HCT116 (cell line): ENCODE measurements at regions not wholly inside any gene's neighbourhood (a gene's known extent, or its start where the extent isn't known, plus 50 kb on each side); places are given as distances from the start of the nearest gene placed in this dataset.

Experiments
- ATAC-seq: fragments of 200-7000 bp; cut with Tn5 transposase; 2 replicates; pipeline ENCODE4 v1.9.1; 2020; ENCODE audit warnings: mild to moderate bottlenecking, moderate library complexity
- BruUV-seq: library from RNA; stranded (reverse); fragments of 400-500 nt; replicated peaks from 2 replicates; lab custom pipeline; 2021; lab: Mats Ljungman, UMichigan
- CTCF ChIA-PET: fragments of 300-600 bp; sonication (Branson Sonifier 250); formaldehyde crosslinking; loops from one replicate; lab custom pipeline; 2021; ENCODE audit warnings: antibody characterized with exemption; lab: Charles Lee
- POLR2A ChIA-PET: fragments of 300-600, 350-600 bp; sonication (Branson Sonifier 250); formaldehyde crosslinking; loops from one replicate; lab custom pipeline; 2021; ENCODE audit warnings: antibody characterized with exemption; lab: Charles Lee
- RAD21 ChIA-PET, 2 experiments: fragments of 300-600 bp; sonication (Branson Sonifier 250); formaldehyde crosslinking; loops; one replicate each; lab custom pipeline; 2023; ENCODE audit warnings: low total read pairs in 2 of 2; ENCODE audit not compliant: uncharacterized antibody in 2 of 2, unreplicated experiment in 2 of 2, low non-redundant PET in 1 of 2; lab: Charles Lee
- DNase-seq: peaks from one replicate; pipeline ENCODE4 v3.0.0-alpha.2; 2010; ENCODE audit warnings: low read depth, low spot score
- H2AFZ ChIP-seq: fragments of 200-600 bp; shearing (Covaris generic), sonication (generic); 2 replicates; pipeline ENCODE4 v1.6.1; 2017; ENCODE audit warnings: low read depth, mixed run types, mixed read lengths, antibody characterized with exemption, low read length; ENCODE audit not compliant: poor library complexity, severe bottlenecking
- H3K27ac ChIP-seq: 2 replicates; pipeline ENCODE4 v1.5.1; 2012; ENCODE audit warnings: low read depth, low read length
- H3K27me3 ChIP-seq: fragments of 200-600 bp; sonication (generic); 2 replicates; pipeline ENCODE4 v1.6.1; 2016; ENCODE audit warnings: mixed run types, low read length, mixed read lengths; ENCODE audit not compliant: insufficient read depth
- H3K36me3 ChIP-seq, 2 experiments: fragments of 200-500 bp in 1 of 2; fragments of 200-600 bp in 1 of 2; sonication (Bioruptor generic) in 1 of 2; sonication (generic) in 1 of 2; 2 replicates each; pipeline versions ENCODE4 v1.5.1 to v1.6.1; 2014 to 2016; ENCODE audit warnings: low read length in 2 of 2, inconsistent platforms in 1 of 2, mixed read lengths in 1 of 2, mixed run types in 1 of 2; ENCODE audit not compliant: insufficient read depth in 2 of 2, control insufficient read depth in 1 of 2
- H3K4me1 ChIP-seq, 2 experiments: fragments of 200-600 bp in 1 of 2; sonication (generic) in 1 of 2; 2 replicates each; pipeline versions ENCODE4 v1.5.1 to v1.6.1; 2012 to 2017; ENCODE audit warnings: low read length in 2 of 2, inconsistent platforms in 1 of 2, mild to moderate bottlenecking in 1 of 2, mixed read lengths in 1 of 2, mixed run types in 1 of 2, moderate library complexity in 1 of 2; ENCODE audit not compliant: insufficient read depth in 2 of 2, control insufficient read depth in 1 of 2
- H3K4me2 ChIP-seq: fragments of 200-600 bp; sonication (generic); 2 replicates; pipeline ENCODE4 v1.6.1; 2017; ENCODE audit warnings: mixed run types, low read length, mixed read lengths
- H3K4me3 ChIP-seq, 2 experiments: fragments of 200-600 bp in 1 of 2; sonication (generic) in 1 of 2; replicated peaks in 1 of 2; 2 replicates each; pipeline ENCODE4 v1.5.1; 2011 to 2016; ENCODE audit warnings: low read length in 2 of 2, control low read depth in 1 of 2, low read depth in 1 of 2, mild to moderate bottlenecking in 1 of 2, mixed read lengths in 1 of 2, mixed run types in 1 of 2
- H3K79me2 ChIP-seq: fragments of 200-600 bp; sonication (generic); 2 replicates; pipeline ENCODE4 v1.6.1; 2017; ENCODE audit warnings: mild to moderate bottlenecking, mixed run types, low read length, moderate library complexity, mixed read lengths; ENCODE audit not compliant: insufficient read depth
- H3K9ac ChIP-seq: fragments of 200-600 bp; sonication (generic); 2 replicates; pipeline ENCODE4 v1.6.1; 2016; ENCODE audit warnings: low read length, mixed read lengths
- H3K9me2 ChIP-seq: fragments of 200-600 bp; sonication (generic), shearing (Covaris generic); 2 replicates; pipeline ENCODE4 v1.6.1; 2017; ENCODE audit warnings: mixed run types, mild to moderate bottlenecking, moderate library complexity; ENCODE audit not compliant: insufficient read depth
- H3K9me3 ChIP-seq, 2 experiments: fragments of 200-500 bp in 1 of 2; fragments of 200-600 bp in 1 of 2; sonication (Bioruptor generic) in 1 of 2; sonication (generic) in 1 of 2; 2 replicates each; pipeline ENCODE4 v1.6.1; 2014 to 2017; ENCODE audit warnings: low read length in 2 of 2, mixed read lengths in 2 of 2, inconsistent platforms in 1 of 2, low read depth in 1 of 2, mild to moderate bottlenecking in 1 of 2, mixed run types in 1 of 2, moderate library complexity in 1 of 2; ENCODE audit not compliant: control insufficient read depth in 1 of 2, insufficient read depth in 1 of 2
- H4K20me1 ChIP-seq: fragments of 200-600 bp; sonication (generic), shearing (Covaris generic); 2 replicates; pipeline ENCODE4 v1.6.1; 2017; ENCODE audit warnings: mixed run types, mild to moderate bottlenecking, moderate library complexity; ENCODE audit not compliant: insufficient read depth
- CBX3 ChIP-seq: IDR thresholded peaks from 2 replicates; pipeline ENCODE4 v1.6.1; 2012; ENCODE audit warnings: low read depth
- ELF1 ChIP-seq: IDR thresholded peaks from 2 replicates; pipeline ENCODE4 v1.6.1; 2012; ENCODE audit warnings: low read depth, borderline replicate concordance
- FOSL1 ChIP-seq: IDR thresholded peaks from 2 replicates; pipeline ENCODE4 v1.6.1; 2012; ENCODE audit warnings: low read depth
- POLR2AphosphoS5 ChIP-seq: IDR thresholded peaks from 2 replicates; pipeline ENCODE4 v1.6.1; 2011; ENCODE audit warnings: mild to moderate bottlenecking, low read depth, low read length, moderate library complexity
- SIN3A ChIP-seq: IDR thresholded peaks from 2 replicates; pipeline ENCODE4 v1.6.1; 2012; ENCODE audit warnings: low read depth
- SP1 ChIP-seq: IDR thresholded peaks from 2 replicates; pipeline ENCODE4 v1.6.1; 2012; ENCODE audit warnings: low read depth
- TCF7L2 ChIP-seq: IDR thresholded peaks from 2 replicates; pipeline ENCODE4 v1.7.0; 2011; ENCODE audit warnings: borderline replicate concordance, inconsistent platforms; ENCODE audit not compliant: insufficient read depth, insufficient read length; ENCODE audit errors: extremely low read depth
- YY1 ChIP-seq: IDR thresholded peaks from 2 replicates; pipeline ENCODE4 v1.6.1; 2011; ENCODE audit warnings: low read length, low read depth, moderate library complexity, mild to moderate bottlenecking; ENCODE audit not compliant: insufficient replicate concordance; ENCODE audit errors: extremely low read depth
- intact Hi-C: fragments of 100-400 bp; cut with micrococcal nuclease; formaldehyde crosslinking; loops from 2 replicates; pipeline ENCODE4 v1.10.0; 2022

GRCh38 chr7:81507221-81507620, 262.6 kb downstream of the HGF start:
- Histone ChIP-seq H3K79me2 (no peaks in the 10 kb centered on the region), H3K27me3 (no peaks in the 10 kb centered on the region), H3K9me2 (no peaks in the 10 kb centered on the region), H3K4me3 (no peak overlapping the region), H4K20me1 (no peaks in the 10 kb centered on the region), H3K9me3 (no peaks in the 10 kb centered on the region), H3K9ac (no peak overlapping the region), H3K4me1 (no peaks in the 10 kb centered on the region), H2AFZ (no peak overlapping the region), H3K4me2 (no peak overlapping the region), H3K36me3 (no peaks in the 10 kb centered on the region), H3K27ac (no peak overlapping the region)
- BruUV-seq, result no TSS peak
- intact Hi-C loops, result no loop called here
- ChIA-PET RAD21 (no interaction called here), POLR2A (no interaction called here), CTCF (no interaction called here)
- DNase-seq (no peak), ATAC-seq (no peak)
- TF ChIP-seq TCF7L2 (no peak), ELF1 (no peak), SIN3A (no peak), CBX3 (no peak), FOSL1 (no peak), YY1 (no peak)

GRCh38 chr7:81506609-81507008, 263.2 kb downstream of the HGF start:
- TF ChIP-seq POLR2AphosphoS5, result no peak
- no peak for TF ChIP-seq SP1
- TF ChIP-seq, all 23 proteins: peak for 0
- no peak overlapping the region for H3K9ac ChIP-seq
- no peaks in the 10 kb centered on the region for H3K9me2 ChIP-seq
- ATAC-seq (no peak), DNase-seq (no peak)
- H3K4me3 ChIP-seq, result no peak overlapping the region
- H3K79me2 ChIP-seq, result no peaks in the 10 kb centered on the region
- no TSS peak for BruUV-seq
- CTCF ChIA-PET, result no interaction called here
- no peaks in the 10 kb centered on the region for H3K27me3 ChIP-seq
- H3K36me3 ChIP-seq, result no peaks in the 10 kb centered on the region
- RAD21 ChIA-PET, result no interaction called here
- H3K9me3 ChIP-seq, result no peaks in the 10 kb centered on the region
- H3K4me2 ChIP-seq, result no peak overlapping the region
- H3K4me1 ChIP-seq, result no peaks in the 10 kb centered on the region
- intact Hi-C loops, result no loop called here
- H4K20me1 ChIP-seq, result no peaks in the 10 kb centered on the region
- POLR2A ChIA-PET, result no interaction called here
- H3K27ac ChIP-seq, result no peak overlapping the region
- H2AFZ ChIP-seq, result no peak overlapping the region
